HepG2 (cell line): ENCODE measurements at regions not wholly inside any gene's neighbourhood (a gene's known extent, or its start where the extent isn't known, plus 50 kb on each side); places are given as distances from the start of the nearest gene placed in this dataset.

Source experiments
- ATAC-seq: fragments of 200-7000 bp; cut with Tn5 transposase; 3 replicates; pipeline ENCODE4 v1.9.1; 2020; ENCODE audit warnings: mild to moderate bottlenecking, moderate library complexity
- BruUV-seq: library from RNA; stranded (reverse); fragments of 400-500 nt; replicated peaks from 2 replicates; lab custom pipeline; 2021; lab: Mats Ljungman, UMichigan
- CTCF ChIA-PET: fragments of 300-600 bp; formaldehyde crosslinking; extraction: SDS; loops from one replicate; lab custom pipeline; 2021; ENCODE audit warnings: low total read pairs, inconsistent platforms, low intra/inter-chr PET ratio; lab: Yijun Ruan, JAX
- POLR2A ChIA-PET: fragments of 350-600 bp; sonication (Branson Sonifier 250); formaldehyde crosslinking; loops from one replicate; lab custom pipeline; 2020; ENCODE audit warnings: antibody characterized with exemption, inconsistent platforms; lab: Yijun Ruan, JAX
- DNase-seq: peaks from one replicate; pipeline ENCODE4 v3.0.0-alpha.2; 2015; ENCODE audit warnings: low spot score
- FAIRE-seq: peaks from 3 replicates; lab custom pipeline; 2011; peaks lifted over from hg19 to GRCh38; lab: Jason Lieb, UNC
- H2AFZ ChIP-seq: one replicate; pipeline ENCODE4 v1.6.1; 2011; ENCODE audit warnings: low read length, inconsistent platforms
- H3K27ac ChIP-seq: fragments of 300-600 bp; 3 replicates; pipeline ENCODE4 v1.8.0; 2011; ENCODE audit warnings: mixed run types, mild to moderate bottlenecking, mixed read lengths, low read length, inconsistent platforms; ENCODE audit not compliant: insufficient read depth; ENCODE audit errors: extremely low read length
- H3K27me3 ChIP-seq, 2 experiments: fragments of 200-600 bp in 1 of 2; 2 replicates in 1 of 2; 3 replicates in 1 of 2; pipeline versions ENCODE4 v1.6.0 to v1.8.0; 2011; ENCODE audit warnings: low read length in 2 of 2, mild to moderate bottlenecking in 2 of 2, moderate library complexity in 2 of 2, inconsistent platforms in 1 of 2; ENCODE audit not compliant: insufficient read depth in 2 of 2, control insufficient read depth in 1 of 2
- H3K36me3 ChIP-seq, 2 experiments: fragments of 200-600 bp in 1 of 2; replicated peaks in 1 of 2; 2 replicates in 1 of 2; 3 replicates in 1 of 2; pipeline versions ENCODE4 v1.5.1 to v1.8.0; 2011; ENCODE audit warnings: low read length in 2 of 2, inconsistent platforms in 1 of 2; ENCODE audit not compliant: insufficient read depth in 2 of 2, control insufficient read depth in 1 of 2
- H3K4me1 ChIP-seq: 2 replicates; pipeline ENCODE4 v1.5.1; 2012; ENCODE audit warnings: low read length, inconsistent platforms; ENCODE audit not compliant: insufficient read depth
- H3K4me2 ChIP-seq: 2 replicates; pipeline ENCODE4 v1.6.0; 2011; ENCODE audit warnings: low read depth, low read length, inconsistent platforms
- H3K4me3 ChIP-seq, 3 experiments: fragments of 200-600 bp in 1 of 3; sonication (generic), shearing (Covaris generic) in 1 of 3; replicated peaks in 1 of 3; 2 replicates each; pipeline ENCODE4 v1.5.1; 2011 to 2016; ENCODE audit warnings: low read length in 3 of 3, inconsistent platforms in 2 of 3, low read depth in 2 of 3, mild to moderate bottlenecking in 2 of 3, control low read depth in 1 of 3, mixed read lengths in 1 of 3; ENCODE audit not compliant: insufficient read depth in 1 of 3
- H3K79me2 ChIP-seq: one replicate; pipeline ENCODE4 v1.6.1; 2011; ENCODE audit warnings: low read length, inconsistent platforms; ENCODE audit not compliant: insufficient read depth
- H3K9ac ChIP-seq: 2 replicates; pipeline ENCODE4 v1.6.0; 2011; ENCODE audit warnings: mild to moderate bottlenecking, low read depth, low read length, inconsistent platforms; ENCODE audit not compliant: insufficient read depth
- H3K9me3 ChIP-seq: 2 replicates; pipeline ENCODE4 v1.5.1; 2012; ENCODE audit warnings: mild to moderate bottlenecking, low read length
- H4K20me1 ChIP-seq: 2 replicates; pipeline ENCODE4 v1.6.0; 2011; ENCODE audit warnings: inconsistent platforms, mild to moderate bottlenecking, low read length, moderate library complexity; ENCODE audit not compliant: insufficient read depth
- DPF2 ChIP-seq: sonication (generic); formaldehyde crosslinking; IDR thresholded peaks from 2 replicates; pipeline ENCODE4 v1.4.0; 2020; ENCODE audit warnings: mild to moderate bottlenecking, low read depth, missing genetic modification reagents, borderline replicate concordance
- FOXO4 ChIP-seq: sonication (generic); formaldehyde crosslinking; conservative IDR thresholded peaks from 2 replicates; pipeline ENCODE4 v1.8.1; 2023; ENCODE audit warnings: missing genetic modification reagents
- HHEX ChIP-seq: IDR thresholded peaks from 2 replicates; pipeline ENCODE4 v1.6.1; 2016; ENCODE audit warnings: control low read depth
- IRF9 ChIP-seq: sonication (generic); formaldehyde crosslinking; IDR thresholded peaks from 2 replicates; pipeline ENCODE4 v1.8.0; 2022; ENCODE audit warnings: missing genetic modification reagents, mild to moderate bottlenecking, borderline replicate concordance
- ISL2 ChIP-seq: sonication (generic); formaldehyde crosslinking; IDR thresholded peaks from 2 replicates; pipeline ENCODE4 v1.5.0; 2020; ENCODE audit warnings: missing genetic modification reagents
- KLF6 ChIP-seq: IDR thresholded peaks from 2 replicates; pipeline ENCODE4 v1.8.0; 2016; ENCODE audit warnings: missing biosample characterization, missing genetic modification reagents
- MAFG ChIP-seq: sonication (generic); formaldehyde crosslinking; IDR thresholded peaks from 2 replicates; pipeline ENCODE4 v1.5.1; 2020; ENCODE audit warnings: mild to moderate bottlenecking, missing genetic modification reagents
- NFE2L1 ChIP-seq: sonication (generic); formaldehyde crosslinking; IDR thresholded peaks from 2 replicates; pipeline ENCODE4 v1.4.0; 2020; ENCODE audit warnings: missing genetic modification reagents, mild to moderate bottlenecking, borderline replicate concordance
- THAP8 ChIP-seq: sonication (generic); formaldehyde crosslinking; IDR thresholded peaks from 2 replicates; pipeline ENCODE4 v1.5.1; 2020; ENCODE audit warnings: missing genetic modification reagents, mild to moderate bottlenecking, borderline replicate concordance
- ZBTB1 ChIP-seq: sonication (generic); formaldehyde crosslinking; IDR thresholded peaks from 2 replicates; pipeline ENCODE4 v1.4.0; 2020; ENCODE audit warnings: missing genetic modification reagents, borderline replicate concordance
- ZNF432 ChIP-seq: sonication (generic); formaldehyde crosslinking; IDR thresholded peaks from 2 replicates; pipeline ENCODE4 v1.5.0; 2020; ENCODE audit warnings: missing genetic modification reagents, mild to moderate bottlenecking, borderline replicate concordance
- ZNF841 ChIP-seq: sonication (generic); formaldehyde crosslinking; IDR thresholded peaks from 2 replicates; pipeline ENCODE4 v1.8.1; 2023; ENCODE audit warnings: missing genetic modification reagents, borderline replicate concordance
- WGBS: methylation state at CpG from one replicate; pipeline ENCODE4 v1.1.6; 2017; ENCODE audit warnings: low lambda C conversion rate; 5-methylcytosine and 5-hydroxymethylcytosine counted together
- in situ Hi-C: cut with HindIII; loops from 2 replicates; pipeline ENCODE4 v1.10.0; 2017; ENCODE audit warnings: low pct_unique_long_range_greater_than_20kb; ENCODE audit not compliant: extremely low pct_ligation_motif_present
- intact Hi-C: fragments of 100-400 bp; cut with micrococcal nuclease; formaldehyde crosslinking; loops from one replicate; pipeline ENCODE4 v1.10.0; 2022; ENCODE audit not compliant: unreplicated experiment
- TF ChIP-seq, protein P1 (sequence below): fragments of 450-650 bp; IDR thresholded peaks from 2 replicates; pipeline ENCODE4 v1.6.1; 2016

- Histone ChIP-seq H3K79me2 (no peaks in the 10 kb centered on the region), H3K9ac (no peak overlapping the region), H2AFZ (no peak overlapping the region), H3K4me2 (no peak overlapping the region), H3K36me3 (no peaks in the 10 kb centered on the region), H3K4me1 (no peaks in the 10 kb centered on the region), H3K4me3 (no peak overlapping the region), H4K20me1 (no peaks in the 10 kb centered on the region), H3K9me3 (no peaks in the 10 kb centered on the region), H3K27ac (no peak overlapping the region), H3K27me3 (0 out of 5 replicates have a peak, but pooled peaks cover 0 to 8% of the 10 kb centered on the region in 2 experiments)
- POLR2A ChIA-PET = no interaction called here
- no peak for TF ChIP-seq HHEX (CRISPR knock-in tag)
- TF ChIP-seq ISL2 (CRISPR knock-in tag) = no peak
- TF ChIP-seq MAFG = no peak
- in situ Hi-C loops (no loop called here), intact Hi-C loops (loop anchor here (10.0 kb wide), 1 partner anchor 1841 kb away; no protein-coding TSS in a partner anchor)
- CTCF ChIA-PET = no interaction called here
- 42% methylated on average over 14 of the region's 22 CpGs for WGBS
- FAIRE-seq = no peak
- DNase-seq = no peak
- BruUV-seq = no TSS peak
- no peak for ATAC-seq
Measured at GRCh38 chr17:27083408-27084185, 210.3 kb upstream of the WSB1 start.

DNA sequence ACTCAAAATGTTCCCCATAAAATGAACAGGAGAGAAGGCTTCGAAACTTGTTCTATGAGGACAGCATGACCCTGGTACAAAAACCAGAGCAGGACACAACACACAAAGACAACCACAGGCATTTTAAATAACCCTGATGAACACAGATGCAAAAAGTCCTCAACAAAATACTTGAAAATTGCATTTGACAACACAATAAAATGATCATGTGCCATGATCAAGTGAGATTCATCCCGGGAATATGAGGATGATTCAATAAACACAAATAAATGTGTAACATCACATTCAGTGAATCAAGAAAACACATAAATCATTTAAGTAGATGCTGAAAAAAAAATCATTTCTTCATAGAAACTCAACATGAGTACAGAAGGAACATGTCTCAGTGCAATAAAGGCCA is 208.4 kb upstream of the WSB1 start:
- POLR2A ChIA-PET = no interaction called here
- CTCF ChIA-PET = no interaction called here
- no peak overlapping the region for H3K9ac ChIP-seq
- no peak overlapping the region for H3K4me3 ChIP-seq
- H3K27ac ChIP-seq = no peak overlapping the region
- WGBS = 3% methylated on average over 2 of the region's 2 CpGs
- in situ Hi-C loops (no loop called here), intact Hi-C loops (loop anchor here (10.0 kb wide), 1 partner anchor 1839 kb away; no protein-coding TSS in a partner anchor)
- ATAC-seq (no peak), DNase-seq (no peak), FAIRE-seq (no peak)
- no peaks in the 10 kb centered on the region for H3K4me1 ChIP-seq
- H3K9me3 ChIP-seq = no peaks in the 10 kb centered on the region
- H3K4me2 ChIP-seq = no peak overlapping the region
- H3K27me3 ChIP-seq = 0 out of 5 replicates have a peak, but pooled peaks cover 0 to 8% of the 10 kb centered on the region in 2 experiments
- H2AFZ ChIP-seq = no peak overlapping the region
- H4K20me1 ChIP-seq = no peaks in the 10 kb centered on the region
- no peaks in the 10 kb centered on the region for H3K79me2 ChIP-seq
- BruUV-seq = no TSS peak
- no peaks in the 10 kb centered on the region for H3K36me3 ChIP-seq
- TF ChIP-seq ZBTB1 (CRISPR knock-in tag) (no peak), NFE2L1 (CRISPR knock-in tag) (no peak), ZNF841 (CRISPR knock-in tag) (no peak), FOXO4 (no peak), KLF6 (CRISPR knock-in tag) (no peak), DPF2 (CRISPR knock-in tag) (no peak), IRF9 (CRISPR knock-in tag) (no peak), ZNF432 (CRISPR knock-in tag) (no peak), THAP8 (CRISPR knock-in tag) (no peak)
- TF ChIP-seq, protein P1, sequence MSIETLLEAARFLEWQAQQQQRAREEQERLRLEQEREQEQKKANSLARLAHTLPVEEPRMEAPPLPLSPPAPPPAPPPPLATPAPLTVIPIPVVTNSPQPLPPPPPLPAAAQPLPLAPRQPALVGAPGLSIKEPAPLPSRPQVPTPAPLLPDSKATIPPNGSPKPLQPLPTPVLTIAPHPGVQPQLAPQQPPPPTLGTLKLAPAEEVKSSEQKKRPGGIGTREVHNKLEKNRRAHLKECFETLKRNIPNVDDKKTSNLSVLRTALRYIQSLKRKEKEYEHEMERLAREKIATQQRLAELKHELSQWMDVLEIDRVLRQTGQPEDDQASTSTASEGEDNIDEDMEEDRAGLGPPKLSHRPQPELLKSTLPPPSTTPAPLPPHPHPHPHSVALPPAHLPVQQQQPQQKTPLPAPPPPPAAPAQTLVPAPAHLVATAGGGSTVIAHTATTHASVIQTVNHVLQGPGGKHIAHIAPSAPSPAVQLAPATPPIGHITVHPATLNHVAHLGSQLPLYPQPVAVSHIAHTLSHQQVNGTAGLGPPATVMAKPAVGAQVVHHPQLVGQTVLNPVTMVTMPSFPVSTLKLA = no peak
